ENCODE measurements at regions not wholly inside any gene's neighbourhood (a gene's known extent, or its start where the extent isn't known, plus 50 kb on each side); places are given as distances from the start of the nearest gene placed in this dataset.
"Not testable (repeated sequence)": the region's sequence is repeated elsewhere in the genome, so short reads cannot be mapped to it uniquely, and the experiment has no call there.

- DNase-seq, result not testable (repeated sequence)
Observed at GRCh38 chr21:32823296-32823695, 51.7 kb upstream of the PAXBP1 start.

- DNase-seq, result no peak
Observed at GRCh38 chr21:32824950-32825349, 53.4 kb upstream of the PAXBP1 start.

- no peak for DNase-seq
Observed at GRCh38 chr21:32826329-32827167, 55.0 kb upstream of the PAXBP1 start.

GRCh38 chr21:32828908-32829307 is 57.4 kb upstream of the PAXBP1 start:
- no peak for DNase-seq

- DNase-seq, result no peak
Observed at GRCh38 chr21:32829504-32829903, 57.9 kb upstream of the PAXBP1 start.

GRCh38 chr21:32831779-32832178 is 60.2 kb upstream of the PAXBP1 start:
- DNase-seq, result not testable (repeated sequence)

GRCh38 chr21:32834211-32834915 is 62.8 kb upstream of the PAXBP1 start:
- no peak for DNase-seq

GRCh38 chr21:32834916-32835235 is 63.3 kb upstream of the PAXBP1 start:
- DNase-seq, result no peak

- no peak for DNase-seq
Observed at GRCh38 chr21:32842146-32842545, 70.6 kb upstream of the PAXBP1 start.

- DNase-seq, result no peak
Observed at GRCh38 chr21:32843561-32843960, 72.0 kb upstream of the PAXBP1 start.

GRCh38 chr21:32844076-32844475 is 72.5 kb upstream of the PAXBP1 start:
- DNase-seq, result no peak

GRCh38 chr21:32844653-32845436 is 73.3 kb upstream of the PAXBP1 start:
- no peak for DNase-seq

- DNase-seq, result no peak
Observed at GRCh38 chr21:32858628-32859027, 87.1 kb upstream of the PAXBP1 start.

GRCh38 chr21:32860399-32860798 is 88.8 kb upstream of the PAXBP1 start:
- DNase-seq, result no peak

GRCh38 chr21:32861866-32862265 is 90.3 kb upstream of the PAXBP1 start:
- DNase-seq, result no peak

GRCh38 chr21:32867597-32867996 is 96.0 kb upstream of the PAXBP1 start:
- no peak for DNase-seq

GRCh38 chr21:32868631-32869454 is 97.3 kb upstream of the PAXBP1 start:
- no peak for DNase-seq

- DNase-seq, result no peak
Observed at GRCh38 chr21:32869459-32869858, 97.9 kb upstream of the PAXBP1 start.

- DNase-seq, result no peak
Observed at GRCh38 chr21:32876426-32876825, 104.9 kb upstream of the PAXBP1 start.

GRCh38 chr21:32877888-32878287 is 106.3 kb upstream of the PAXBP1 start:
- DNase-seq, result not testable (repeated sequence)

- no peak for DNase-seq
Observed at GRCh38 chr21:32878661-32879060, 107.1 kb upstream of the PAXBP1 start.

GRCh38 chr21:32881458-32881857 is 109.9 kb upstream of the PAXBP1 start:
- no peak for DNase-seq

GRCh38 chr21:32884062-32884461 is 112.5 kb upstream of the PAXBP1 start:
- DNase-seq, result no peak

Data from activated CD4-positive, CD25-positive, alpha-beta regulatory T cell treated with anti-CD3 and anti-CD28 coated beads, Interleukin-2, amount 50 U/mL, for 72 hours (primary cell).